ENCODE measurements at regions not wholly inside any gene's neighbourhood (a gene's known extent, or its start where the extent isn't known, plus 50 kb on each side); places are given as distances from the start of the nearest gene placed in this dataset.

- no peak for DNase-seq
Observed at GRCh38 chr21:41689289-41689583, 77.6 kb downstream of the RIPK4 start.

GRCh38 chr21:41687633-41688032, 79.2 kb downstream of the RIPK4 start:
- no peak for DNase-seq

GRCh38 chr21:41686664-41687063, 80.2 kb downstream of the RIPK4 start:
- no peak for DNase-seq

GRCh38 chr21:41685511-41686149, 81.2 kb downstream of the RIPK4 start:
- no peak for DNase-seq

- no peak for DNase-seq
Observed at GRCh38 chr21:41684381-41685245, 82.2 kb downstream of the RIPK4 start.

- no peak for DNase-seq
Observed at GRCh38 chr21:41683815-41684214, 83.0 kb downstream of the RIPK4 start.

- no peak for DNase-seq
Observed at GRCh38 chr21:41682719-41683179, 84.1 kb downstream of the RIPK4 start.

- DNase-seq = no peak
Observed at GRCh38 chr21:41681939-41682718, 84.7 kb downstream of the RIPK4 start.

GRCh38 chr21:41681348-41681801, 85.5 kb downstream of the RIPK4 start:
- no peak for DNase-seq

- no peak for DNase-seq
Observed at GRCh38 chr21:41680444-41681347, 86.2 kb downstream of the RIPK4 start.

GRCh38 chr21:41678924-41679318, 87.9 kb downstream of the RIPK4 start:
- DNase-seq = peak; percentile 55

- DNase-seq = peak; percentile 70
Observed at GRCh38 chr21:41678016-41678923, 88.6 kb downstream of the RIPK4 start.

- DNase-seq = peak; percentile 79
Observed at GRCh38 chr21:41677671-41678015, 89.2 kb downstream of the RIPK4 start.

GRCh38 chr21:41676198-41676597, 90.7 kb downstream of the RIPK4 start:
- DNase-seq = no peak

- no peak for DNase-seq
Observed at GRCh38 chr21:41675574-41675973, 91.3 kb downstream of the RIPK4 start.

- DNase-seq = no peak
Observed at GRCh38 chr21:41674402-41674801, 92.5 kb downstream of the RIPK4 start.

GRCh38 chr21:41673596-41674335, 93.1 kb downstream of the RIPK4 start:
- no peak for DNase-seq

GRCh38 chr21:41673071-41673470, 93.8 kb downstream of the RIPK4 start:
- DNase-seq = no peak

GRCh38 chr21:41672543-41672915, 94.3 kb downstream of the RIPK4 start:
- no peak for DNase-seq

- no peak for DNase-seq
Observed at GRCh38 chr21:41671859-41672542, 94.9 kb downstream of the RIPK4 start.

Measured in NCI-H1092 treated with DMSO at 0.1 percent for 48 hours (cell line).